ENCODE measurements at regions not wholly inside any gene's neighbourhood (a gene's known extent, or its start where the extent isn't known, plus 50 kb on each side); places are given as distances from the start of the nearest gene placed in this dataset.

GRCh38 chr2:88856409-88857135 lies 165.1 kb downstream of the RPIA start:
- Histone ChIP-seq H3K9me3 (no peaks in the 10 kb centered on the region), H3K36me3 (no peaks in the 10 kb centered on the region), H3K9ac (ENCODE audit: low read depth in 2 of 2, low read length in 2 of 2) (peak overlapping the region in 1 of 2 donors; percentile 18), H3K4me3 (no peak overlapping the region), H3K27me3 (no peaks in the 10 kb centered on the region), H3K4me1 (no peaks in the 10 kb centered on the region), H3K27ac (peak overlapping the region; percentile 39)
- no peak for DNase-seq
- intact Hi-C loops (cut with DNase I) = no loop called here
- TF ChIP-seq CTCF (IDR thresholded peaks at IDR 0.05) = no peak

GRCh38 chr2:88857274-88857741 lies 165.8 kb downstream of the RPIA start:
- Histone ChIP-seq H3K36me3 (no peaks in the 10 kb centered on the region), H3K9ac (ENCODE audit: low read depth in 2 of 2, low read length in 2 of 2) (no peak overlapping the region), H3K9me3 (no peaks in the 10 kb centered on the region), H3K4me3 (no peak overlapping the region), H3K4me1 (no peaks in the 10 kb centered on the region), H3K27me3 (no peaks in the 10 kb centered on the region), H3K27ac (peak overlapping the region; percentile 39)
- TF ChIP-seq CTCF (IDR thresholded peaks at IDR 0.05) = no peak
- DNase-seq = peak; percentile 68
- intact Hi-C loops (cut with DNase I) = no loop called here

GRCh38 chr2:88857951-88858411 lies 166.5 kb downstream of the RPIA start:
- no peaks in the 10 kb centered on the region for H3K9me3 ChIP-seq
- intact Hi-C loops (cut with DNase I) = no loop called here
- H3K9ac ChIP-seq (ENCODE audit: low read depth in 2 of 2, low read length in 2 of 2) = no peak overlapping the region
- no peak overlapping the region for H3K4me3 ChIP-seq
- TF ChIP-seq CTCF (IDR thresholded peaks at IDR 0.05) = no peak
- H3K27ac ChIP-seq = peak overlapping the region; percentile 39
- DNase-seq = peak; percentile 30
- no peaks in the 10 kb centered on the region for H3K27me3 ChIP-seq
- H3K36me3 ChIP-seq = no peaks in the 10 kb centered on the region
- H3K4me1 ChIP-seq = no peaks in the 10 kb centered on the region

GRCh38 chr2:88859461-88859860 lies 168.0 kb downstream of the RPIA start:
- no peaks in the 10 kb centered on the region for H3K27me3 ChIP-seq
- DNase-seq = no peak
- H3K4me1 ChIP-seq = no peaks in the 10 kb centered on the region
- no peak overlapping the region for H3K9ac ChIP-seq (ENCODE audit: low read depth in 2 of 2, low read length in 2 of 2)
- H3K27ac ChIP-seq = no peak overlapping the region
- no peak overlapping the region for H3K4me3 ChIP-seq
- H3K36me3 ChIP-seq = no peaks in the 10 kb centered on the region
- intact Hi-C loops (cut with DNase I) = no loop called here
- no peak for TF ChIP-seq CTCF (IDR thresholded peaks at IDR 0.05)
- H3K9me3 ChIP-seq = no peaks in the 10 kb centered on the region

- Histone ChIP-seq H3K36me3 (no peaks in the 10 kb centered on the region), H3K9ac (ENCODE audit: low read depth in 2 of 2, low read length in 2 of 2) (no peak overlapping the region), H3K27ac (no peak overlapping the region), H3K4me1 (no peaks in the 10 kb centered on the region), H3K27me3 (no peaks in the 10 kb centered on the region), H3K9me3 (no peaks in the 10 kb centered on the region), H3K4me3 (no peak overlapping the region)
- no peak for TF ChIP-seq CTCF (IDR thresholded peaks at IDR 0.05)
- intact Hi-C loops (cut with DNase I) = no loop called here
- DNase-seq = no peak
Measured at GRCh38 chr2:88860421-88861075, 169.1 kb downstream of the RPIA start.
